Caco-2 (cell line): ENCODE measurements at regions not wholly inside any gene's neighbourhood (a gene's known extent, or its start where the extent isn't known, plus 50 kb on each side); places are given as distances from the start of the nearest gene placed in this dataset.

Experiments used
- BruUV-seq: library from RNA; stranded (reverse); fragments of 400-500 nt; replicated peaks from 2 replicates; lab custom pipeline; 2021; lab: Mats Ljungman, UMichigan
- CTCF ChIA-PET: fragments of 300-600 bp; sonication (Branson Sonifier 250); formaldehyde crosslinking; loops from one replicate; lab custom pipeline; 2022; ENCODE audit warnings: antibody characterized with exemption; lab: Charles Lee
- POLR2A ChIA-PET: fragments of 300-600 bp; sonication (Branson Sonifier 250); formaldehyde crosslinking; loops from one replicate; lab custom pipeline; 2022; ENCODE audit warnings: antibody characterized with exemption; lab: Charles Lee
- DNase-seq, 2 experiments: peaks; one replicate each; pipeline versions ENCODE4 v3.0.0 to v3.0.0-alpha.2; 2020 to 2022
- H3K27me3 ChIP-seq: replicated peaks from 2 replicates; pipeline ENCODE4 v1.6.0; 2011; ENCODE audit warnings: low read length; ENCODE audit not compliant: control insufficient read depth, insufficient read depth
- H3K36me3 ChIP-seq: 2 replicates; pipeline ENCODE4 v1.5.1; 2011; ENCODE audit warnings: low read length; ENCODE audit not compliant: control insufficient read depth, insufficient read depth
- H3K4me1 ChIP-seq: fragments of 250-450 bp; sonication (Bioruptor Pico); 2 replicates; pipeline ENCODE4 v1.5.1; 2020; ENCODE audit warnings: mild to moderate bottlenecking
- H3K4me3 ChIP-seq: 2 replicates; pipeline ENCODE4 v1.5.1; 2011; ENCODE audit warnings: low read depth, mild to moderate bottlenecking, control low read depth, low read length
- H3K9me3 ChIP-seq: fragments of 250-450 bp; sonication (Bioruptor Pico); 2 replicates; pipeline ENCODE4 v1.5.1; 2020; ENCODE audit warnings: mild to moderate bottlenecking, moderate library complexity
- H3K27ac Mint-ChIP-seq: one replicate; pipeline ENCODE4 v1.8.0; 2022; ENCODE audit warnings: mixed read lengths; ENCODE audit not compliant: unreplicated experiment
- H3K27me3 Mint-ChIP-seq: one replicate; pipeline ENCODE4 v1.8.0; 2022; ENCODE audit warnings: mixed read lengths; ENCODE audit not compliant: insufficient read depth, unreplicated experiment
- H3K36me3 Mint-ChIP-seq: one replicate; pipeline ENCODE4 v1.8.0; 2022; ENCODE audit warnings: mild to moderate bottlenecking, mixed read lengths; ENCODE audit not compliant: insufficient read depth, unreplicated experiment
- H3K4me1 Mint-ChIP-seq: one replicate; pipeline ENCODE4 v1.8.0; 2022; ENCODE audit warnings: low read depth, mixed read lengths; ENCODE audit not compliant: unreplicated experiment
- H3K4me3 Mint-ChIP-seq: one replicate; pipeline ENCODE4 v1.8.0; 2022; ENCODE audit warnings: mild to moderate bottlenecking, moderate library complexity, mixed read lengths; ENCODE audit not compliant: unreplicated experiment
- H3K9me3 Mint-ChIP-seq: one replicate; pipeline ENCODE4 v1.8.0; 2022; ENCODE audit warnings: mixed read lengths; ENCODE audit not compliant: unreplicated experiment
- CTCF ChIP-seq, 2 experiments: fragments of 200-600 bp in 1 of 2; IDR thresholded peaks; 1 replicate in 1 of 2; 2 replicates in 1 of 2; pipeline versions ENCODE4 v1.5.1 to v1.8.0; 2011 to 2022; ENCODE audit warnings: antibody characterized with exemption in 1 of 2, control low read depth in 1 of 2, inconsistent platforms in 1 of 2, low read depth in 1 of 2, low read length in 1 of 2, mild to moderate bottlenecking in 1 of 2, moderate library complexity in 1 of 2; ENCODE audit not compliant: insufficient read depth in 1 of 2, severe bottlenecking in 1 of 2, unreplicated experiment in 1 of 2
- intact Hi-C: fragments of 100-400 bp; cut with micrococcal nuclease; formaldehyde crosslinking; loops from one replicate; pipeline ENCODE4 v1.10.0; 2022; ENCODE audit not compliant: unreplicated experiment

- no peak for DNase-seq
- H3K27me3 ChIP-seq, result no peaks in the 10 kb centered on the region
- ChIA-PET CTCF (no interaction called here), POLR2A (no interaction called here)
- no peaks in the 10 kb centered on the region for H3K9me3 ChIP-seq
- no peak for TF ChIP-seq CTCF (IDR thresholded peaks at IDR 0.05; ENCODE audit: insufficient read depth in 1 of 2, low read depth in 1 of 2, low read length in 1 of 2, severe bottlenecking in 1 of 2, unreplicated experiment in 1 of 2)
- Mint-ChIP-seq H3K27ac (no peak overlapping the region), H3K27me3 (peaks cover 8% of the 10 kb centered on the region), H3K36me3 (no peaks in the 10 kb centered on the region), H3K9me3 (no peaks in the 10 kb centered on the region), H3K4me3 (no peak overlapping the region), H3K4me1 (no peaks in the 10 kb centered on the region)
- no TSS peak for BruUV-seq
- H3K4me3 ChIP-seq, result no peak overlapping the region
- no peaks in the 10 kb centered on the region for H3K36me3 ChIP-seq
- intact Hi-C loops, result no loop called here
- no peaks in the 10 kb centered on the region for H3K4me1 ChIP-seq
Observed at GRCh38 chr1:101407505-101408211, 170.8 kb downstream of the S1PR1 start.

GRCh38 chr1:101408212-101409042, 171.6 kb downstream of the S1PR1 start:
- BruUV-seq, result no TSS peak
- POLR2A ChIA-PET, result no interaction called here
- no peaks in the 10 kb centered on the region for H3K36me3 Mint-ChIP-seq
- H3K27me3 Mint-ChIP-seq, result peaks cover 8% of the 10 kb centered on the region
- no peaks in the 10 kb centered on the region for H3K9me3 Mint-ChIP-seq
- Histone ChIP-seq H3K4me1 (no peaks in the 10 kb centered on the region), H3K9me3 (no peaks in the 10 kb centered on the region), H3K36me3 (no peaks in the 10 kb centered on the region), H3K4me3 (no peak overlapping the region), H3K27me3 (no peaks in the 10 kb centered on the region)
- no peak overlapping the region for H3K4me3 Mint-ChIP-seq
- TF ChIP-seq CTCF (IDR thresholded peaks at IDR 0.05; ENCODE audit: insufficient read depth in 1 of 2, low read depth in 1 of 2, low read length in 1 of 2, severe bottlenecking in 1 of 2, unreplicated experiment in 1 of 2), result no peak
- no peak overlapping the region for H3K27ac Mint-ChIP-seq
- no peaks in the 10 kb centered on the region for H3K4me1 Mint-ChIP-seq
- no peak for DNase-seq
- intact Hi-C loops, result no loop called here
- CTCF ChIA-PET, result no interaction called here

GRCh38 chr1:101409102-101409501, 172.3 kb downstream of the S1PR1 start:
- H3K27me3 Mint-ChIP-seq, result peaks cover 8% of the 10 kb centered on the region
- no peak for DNase-seq
- Histone ChIP-seq H3K36me3 (no peaks in the 10 kb centered on the region), H3K4me3 (no peak overlapping the region), H3K27me3 (no peaks in the 10 kb centered on the region), H3K9me3 (no peaks in the 10 kb centered on the region), H3K4me1 (no peaks in the 10 kb centered on the region)
- H3K4me3 Mint-ChIP-seq, result no peak overlapping the region
- TF ChIP-seq CTCF (IDR thresholded peaks at IDR 0.05; ENCODE audit: insufficient read depth in 1 of 2, low read depth in 1 of 2, low read length in 1 of 2, severe bottlenecking in 1 of 2, unreplicated experiment in 1 of 2), result no peak
- CTCF ChIA-PET, result no interaction called here
- H3K4me1 Mint-ChIP-seq, result no peaks in the 10 kb centered on the region
- POLR2A ChIA-PET, result no interaction called here
- intact Hi-C loops, result no loop called here
- no peaks in the 10 kb centered on the region for H3K36me3 Mint-ChIP-seq
- no peak overlapping the region for H3K27ac Mint-ChIP-seq
- no peaks in the 10 kb centered on the region for H3K9me3 Mint-ChIP-seq
- no TSS peak for BruUV-seq
